HG03280 (cell line): ENCODE measurements at regions not wholly inside any gene's neighbourhood (a gene's known extent, or its start where the extent isn't known, plus 50 kb on each side); places are given as distances from the start of the nearest gene placed in this dataset.

Source experiments
- ATAC-seq: cut with Tn5 transposase; IDR thresholded peaks from one replicate; pipeline ENCODE4 v1.9.1; 2021; ENCODE audit warnings: mild to moderate bottlenecking, moderate library complexity; ENCODE audit not compliant: unreplicated experiment

DNA sequence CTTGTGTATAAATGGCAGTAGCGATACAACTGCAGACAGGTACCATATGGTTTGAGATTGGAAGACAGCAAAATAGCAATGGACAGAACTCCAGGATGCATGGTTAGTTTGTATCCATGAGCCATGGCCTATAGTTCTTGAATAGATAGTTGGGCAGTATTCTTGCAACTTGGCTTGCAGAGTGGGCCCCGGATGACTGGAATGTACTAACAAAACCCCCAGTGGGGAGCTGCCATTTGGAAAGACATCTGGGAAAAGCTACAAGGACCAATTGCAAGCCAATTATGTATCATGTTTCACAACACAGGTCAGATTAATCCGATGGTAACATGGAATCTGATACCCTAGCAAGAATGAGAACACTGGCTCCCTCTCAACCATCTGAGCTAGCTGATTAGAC is 279.6 kb downstream of the RERGL start:
- ATAC-seq = no peak

- ATAC-seq = no peak
Observed at GRCh38 chr12:17809206-17809605, 280.8 kb downstream of the RERGL start.

- ATAC-seq = no peak
Observed at GRCh38 chr12:17802657-17803641, 287.0 kb downstream of the RERGL start.

- ATAC-seq = no peak
Observed at GRCh38 chr12:17793854-17794253, 296.1 kb downstream of the RERGL start.

DNA sequence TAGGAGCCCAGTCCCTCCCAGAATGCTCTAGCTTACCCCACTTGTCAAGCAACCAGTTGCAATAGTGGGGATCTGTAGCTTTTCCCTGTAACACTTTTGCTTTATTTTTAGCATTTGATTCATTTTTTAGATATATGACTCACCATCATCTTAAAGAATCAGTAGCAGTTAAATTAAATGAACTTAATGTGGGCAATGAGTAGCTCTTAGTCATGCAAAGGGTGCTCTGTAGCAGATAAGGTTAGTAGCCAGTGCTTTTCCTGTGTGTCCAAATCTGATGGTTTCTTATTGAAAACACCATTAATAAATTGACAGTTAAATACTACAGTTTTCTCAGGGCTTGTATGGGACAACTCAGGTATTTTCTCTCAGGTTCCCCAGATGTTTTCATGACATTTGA is 311.8 kb downstream of the RERGL start:
- no peak for ATAC-seq

DNA sequence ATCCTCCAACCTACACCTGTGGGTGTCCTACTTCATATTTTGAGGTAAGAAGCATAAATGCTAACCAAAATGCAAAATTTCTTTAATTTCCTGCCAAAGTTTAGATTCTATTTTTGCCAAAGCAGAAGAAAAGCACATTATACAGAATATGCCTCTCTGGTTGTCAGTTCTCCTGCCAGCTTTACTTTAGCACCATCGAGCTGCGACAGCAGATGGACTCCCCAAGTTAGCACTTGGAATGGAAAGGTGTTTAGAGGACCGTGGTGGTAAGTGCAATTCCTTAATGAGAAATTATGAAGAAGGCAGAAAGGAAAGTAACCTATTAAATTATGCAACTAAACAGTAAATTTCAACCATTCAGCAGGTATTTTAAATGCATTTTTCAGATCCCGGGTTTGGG is 326.6 kb downstream of the RERGL start:
- no peak for ATAC-seq

- no peak for ATAC-seq
Observed at GRCh38 chr12:17759982-17760381, 330.0 kb downstream of the RERGL start.
